WTC11 (cell line): ENCODE measurements at regions not wholly inside any gene's neighbourhood (a gene's known extent, or its start where the extent isn't known, plus 50 kb on each side); places are given as distances from the start of the nearest gene placed in this dataset.

ENCODE experiments used
- CTCF ChIP-seq: fragments of 200-600 bp; IDR thresholded peaks from 2 replicates; pipeline ENCODE4 v1.8.0; 2022; ENCODE audit warnings: antibody characterized with exemption
- NFYB ChIP-seq: sonication (generic); formaldehyde crosslinking; conservative IDR thresholded peaks from 2 replicates; pipeline ENCODE4 v1.8.0; 2022; ENCODE audit warnings: low read depth, missing genetic modification reagents
- PRDM15 ChIP-seq: sonication (generic); formaldehyde crosslinking; IDR thresholded peaks from 2 replicates; pipeline ENCODE4 v1.8.0; 2022; ENCODE audit warnings: missing genetic modification reagents
- ZBTB21 ChIP-seq: sonication (generic); formaldehyde crosslinking; IDR thresholded peaks from 2 replicates; pipeline ENCODE4 v1.8.1; 2023; ENCODE audit warnings: mild to moderate bottlenecking, missing genetic modification reagents, borderline replicate concordance
- ZMAT4 ChIP-seq: fragments of 250-450 bp; sonication (Bioruptor Pico); IDR thresholded peaks from 2 replicates; pipeline ENCODE4 v1.9.0; 2021; ENCODE audit warnings: mild to moderate bottlenecking
- ZNF512 ChIP-seq: sonication (generic); formaldehyde crosslinking; IDR thresholded peaks from 2 replicates; pipeline ENCODE4 v1.8.1; 2022; ENCODE audit warnings: missing genetic modification reagents, borderline replicate concordance

- TF ChIP-seq PRDM15 (no peak), ZNF512 (no peak), CTCF (no peak), ZBTB21 (CRISPR knock-in tag) (no peak), ZMAT4 (CRISPR knock-in tag) (no peak), NFYB (CRISPR knock-in tag) (no peak)
Measured at GRCh38 chr2:57465967-57466366, 580.6 kb upstream of the VRK2 start.
